ENCODE measurements at regions not wholly inside any gene's neighbourhood (a gene's known extent, or its start where the extent isn't known, plus 50 kb on each side); places are given as distances from the start of the nearest gene placed in this dataset.
A peak's percentile ranks its signal among the peaks of the same experiment; 100 is the strongest.

DNA sequence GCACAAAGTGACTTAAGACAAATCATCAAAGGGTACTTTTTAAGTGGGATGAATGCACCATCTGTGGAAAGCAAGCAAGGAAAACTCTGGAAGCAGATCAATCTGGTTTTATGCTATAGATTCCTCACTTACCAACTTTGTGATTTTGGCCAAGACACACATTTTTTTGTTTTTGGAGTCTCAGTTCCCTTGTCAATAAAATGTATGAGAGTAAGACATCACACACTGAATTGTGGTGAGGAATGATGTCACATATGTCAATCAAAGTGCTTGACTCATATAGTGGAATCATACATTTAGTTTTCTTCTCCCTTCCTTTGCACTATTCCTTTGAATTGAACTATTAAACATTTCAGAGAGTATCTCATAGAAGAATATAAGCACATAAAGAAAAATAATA is 620.5 kb upstream of the CITED2 start:
- Histone ChIP-seq H3K4me3 (ENCODE audit: low read depth in 1 of 5, low read length in 5 of 5) (no peak overlapping the region), H3K9ac (ENCODE audit: low read length in 5 of 5) (no peak overlapping the region), H3K4me1 (ENCODE audit: control insufficient read depth in 5 of 5, insufficient read depth in 5 of 5, low read length in 5 of 5) (peaks cover 0 to 6% (median 3%) of the 10 kb centered on the region in 5 donors), H3K36me3 (ENCODE audit: control insufficient read depth in 5 of 5, insufficient read depth in 5 of 5, low read length in 5 of 5) (no peaks in the 10 kb centered on the region), H3K9me3 (ENCODE audit: control insufficient read depth in 5 of 5, low read length in 5 of 5) (peaks cover 0 to 3% (median 0%) of the 10 kb centered on the region in 5 donors), H3K27ac (ENCODE audit: low read depth, low read length) (no peak overlapping the region), H3K27me3 (ENCODE audit: control insufficient read depth in 5 of 5, insufficient read depth in 4 of 5, low read length in 5 of 5) (no peaks in the 10 kb centered on the region)

DNA sequence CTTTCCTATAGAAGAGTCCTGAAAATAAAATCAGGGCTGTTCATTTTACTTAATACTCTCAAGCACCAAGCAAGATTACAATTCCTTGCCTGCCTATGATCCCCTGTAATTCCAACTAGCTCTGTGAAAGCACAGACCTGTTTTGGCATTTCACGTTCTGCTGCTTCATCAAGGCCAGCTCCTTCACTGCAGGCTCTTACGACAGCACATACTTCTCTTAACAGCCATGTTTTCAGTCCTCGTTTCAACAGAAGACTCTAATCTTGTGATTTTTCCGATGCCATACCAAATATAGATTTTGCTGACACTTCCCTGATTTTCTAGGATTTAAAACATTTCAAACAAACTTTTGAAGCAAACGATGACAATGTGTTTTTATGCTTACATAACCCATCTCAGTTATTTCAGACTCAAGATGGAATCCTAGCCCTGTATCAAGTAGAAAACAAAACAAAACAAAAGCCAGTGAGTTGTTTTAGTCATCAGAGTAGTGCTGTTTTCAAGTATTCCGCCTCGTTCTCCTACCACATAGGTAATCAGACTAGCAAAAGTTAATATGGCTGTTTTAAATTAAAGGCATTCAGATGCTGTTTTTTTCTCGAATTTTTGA is 616.5 kb upstream of the CITED2 start:
- Histone ChIP-seq H3K4me1 (ENCODE audit: control insufficient read depth in 5 of 5, insufficient read depth in 5 of 5, low read length in 5 of 5) (peaks cover 0 to 6% (median 3%) of the 10 kb centered on the region in 5 donors), H3K9ac (ENCODE audit: low read length in 5 of 5) (no peak overlapping the region), H3K27ac (ENCODE audit: low read depth, low read length) (no peak overlapping the region)

DNA sequence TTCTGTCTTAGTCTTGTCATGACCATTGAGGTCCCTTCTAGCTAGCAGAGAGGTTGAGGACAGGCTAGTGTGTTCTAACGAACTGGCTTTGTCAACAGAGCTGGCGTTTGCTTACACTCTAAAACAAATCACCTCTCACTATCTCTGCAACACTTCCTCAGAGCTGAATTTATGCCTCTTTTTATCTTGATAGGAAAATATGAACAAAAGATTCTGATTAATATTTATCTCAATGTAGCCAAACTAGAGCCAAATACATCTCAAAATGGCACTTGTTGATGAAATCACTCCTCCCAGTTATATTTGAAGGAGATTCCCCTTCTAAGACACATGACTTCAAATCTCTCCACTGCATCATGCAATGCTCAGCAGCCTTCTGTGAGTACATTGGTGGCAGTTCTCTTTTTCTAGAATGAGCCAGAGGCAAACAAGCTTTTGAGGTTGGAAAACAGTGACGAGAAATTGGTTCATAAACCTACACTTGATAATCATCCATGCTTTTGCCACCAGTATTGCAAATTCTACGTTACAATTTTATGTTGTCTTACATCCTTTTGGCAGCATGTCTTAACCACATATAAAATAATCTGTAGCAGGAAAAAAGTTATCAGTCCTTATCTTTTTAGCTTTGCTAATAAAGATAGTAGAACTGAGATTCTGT is 615.7 kb upstream of the CITED2 start:
- H3K27ac ChIP-seq (ENCODE audit: low read depth, low read length) = no peak overlapping the region
- peak overlapping the region in 1 of 5 donors; percentile 18 for H3K4me3 ChIP-seq (ENCODE audit: low read depth in 1 of 5, low read length in 5 of 5)
- H3K36me3 ChIP-seq (ENCODE audit: control insufficient read depth in 5 of 5, insufficient read depth in 5 of 5, low read length in 5 of 5) = no peaks in the 10 kb centered on the region
- H3K27me3 ChIP-seq (ENCODE audit: control insufficient read depth in 5 of 5, insufficient read depth in 4 of 5, low read length in 5 of 5) = no peaks in the 10 kb centered on the region
- peaks cover 0 to 3% (median 0%) of the 10 kb centered on the region in 5 donors for H3K9me3 ChIP-seq (ENCODE audit: control insufficient read depth in 5 of 5, low read length in 5 of 5)
- no peak overlapping the region for H3K9ac ChIP-seq (ENCODE audit: low read length in 5 of 5)
- H3K4me1 ChIP-seq (ENCODE audit: control insufficient read depth in 5 of 5, insufficient read depth in 5 of 5, low read length in 5 of 5) = peaks cover 0 to 6% (median 3%) of the 10 kb centered on the region in 5 donors

More for the DNA sequence above, 616.5 kb upstream of the CITED2 start:
- no peaks in the 10 kb centered on the region for H3K36me3 ChIP-seq (ENCODE audit: control insufficient read depth in 5 of 5, insufficient read depth in 5 of 5, low read length in 5 of 5)
- peaks cover 0 to 3% (median 0%) of the 10 kb centered on the region in 5 donors for H3K9me3 ChIP-seq (ENCODE audit: control insufficient read depth in 5 of 5, low read length in 5 of 5)
- H3K4me3 ChIP-seq (ENCODE audit: low read depth in 1 of 5, low read length in 5 of 5) = peak overlapping the region in 2 of 5 donors; percentile 17 to 18
- no peaks in the 10 kb centered on the region for H3K27me3 ChIP-seq (ENCODE audit: control insufficient read depth in 5 of 5, insufficient read depth in 4 of 5, low read length in 5 of 5)

DNA sequence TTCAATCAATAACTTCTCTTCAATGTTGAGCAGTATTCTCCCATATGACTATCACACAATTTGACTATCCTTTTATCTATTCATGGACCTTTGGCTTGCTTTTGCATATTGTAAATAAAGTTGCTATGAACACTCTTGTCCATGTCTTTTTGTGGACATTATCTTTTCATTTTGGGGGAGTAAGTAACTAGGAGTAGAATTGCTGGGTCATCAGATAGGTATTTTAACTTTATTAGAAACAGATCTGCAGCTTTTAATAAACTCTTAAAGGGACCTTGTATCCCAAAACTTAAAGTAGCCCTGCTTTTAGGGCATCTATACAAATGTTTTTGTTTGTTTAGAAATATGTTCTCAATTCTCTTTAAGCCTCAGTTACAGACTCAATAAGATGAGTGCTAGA is 614.2 kb upstream of the CITED2 start:
- H3K27me3 ChIP-seq (ENCODE audit: control insufficient read depth in 5 of 5, insufficient read depth in 4 of 5, low read length in 5 of 5) = no peaks in the 10 kb centered on the region
- H3K27ac ChIP-seq (ENCODE audit: low read depth, low read length) = no peak overlapping the region
- no peak overlapping the region for H3K4me3 ChIP-seq (ENCODE audit: low read depth in 1 of 5, low read length in 5 of 5)
- H3K4me1 ChIP-seq (ENCODE audit: control insufficient read depth in 5 of 5, insufficient read depth in 5 of 5, low read length in 5 of 5) = peaks cover 0 to 8% (median 6%) of the 10 kb centered on the region in 5 donors
- H3K9me3 ChIP-seq (ENCODE audit: control insufficient read depth in 5 of 5, low read length in 5 of 5) = no peaks in the 10 kb centered on the region
- H3K9ac ChIP-seq (ENCODE audit: low read length in 5 of 5) = no peak overlapping the region
- H3K36me3 ChIP-seq (ENCODE audit: control insufficient read depth in 5 of 5, insufficient read depth in 5 of 5, low read length in 5 of 5) = no peaks in the 10 kb centered on the region

DNA sequence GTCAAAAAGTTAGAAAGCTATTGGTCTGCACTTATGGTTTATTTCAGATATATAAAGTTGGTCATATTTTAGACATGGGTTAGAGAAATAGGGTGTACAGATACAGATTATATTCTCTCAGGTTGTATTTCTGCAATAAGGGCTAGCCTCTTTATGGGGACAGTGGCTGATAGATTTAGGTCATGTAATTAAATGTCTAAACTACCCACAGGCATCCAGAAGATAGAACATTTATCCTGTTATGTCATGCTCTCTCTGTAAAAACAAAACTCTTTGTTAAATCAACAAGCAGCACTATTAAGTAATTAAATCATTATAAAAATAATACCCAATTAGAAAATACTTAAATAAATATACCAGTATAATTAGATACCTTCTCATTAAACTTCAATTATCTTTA is 612.6 kb upstream of the CITED2 start:
- no peaks in the 10 kb centered on the region for H3K9me3 ChIP-seq (ENCODE audit: control insufficient read depth in 5 of 5, low read length in 5 of 5)
- no peak overlapping the region for H3K9ac ChIP-seq (ENCODE audit: low read length in 5 of 5)
- H3K27ac ChIP-seq (ENCODE audit: low read depth, low read length) = no peak overlapping the region
- H3K36me3 ChIP-seq (ENCODE audit: control insufficient read depth in 5 of 5, insufficient read depth in 5 of 5, low read length in 5 of 5) = no peaks in the 10 kb centered on the region
- H3K27me3 ChIP-seq (ENCODE audit: control insufficient read depth in 5 of 5, insufficient read depth in 4 of 5, low read length in 5 of 5) = no peaks in the 10 kb centered on the region
- peaks cover 3 to 23% (median 20%) of the 10 kb centered on the region in 5 donors for H3K4me1 ChIP-seq (ENCODE audit: control insufficient read depth in 5 of 5, insufficient read depth in 5 of 5, low read length in 5 of 5)
- H3K4me3 ChIP-seq (ENCODE audit: low read depth in 1 of 5, low read length in 5 of 5) = no peak overlapping the region

DNA sequence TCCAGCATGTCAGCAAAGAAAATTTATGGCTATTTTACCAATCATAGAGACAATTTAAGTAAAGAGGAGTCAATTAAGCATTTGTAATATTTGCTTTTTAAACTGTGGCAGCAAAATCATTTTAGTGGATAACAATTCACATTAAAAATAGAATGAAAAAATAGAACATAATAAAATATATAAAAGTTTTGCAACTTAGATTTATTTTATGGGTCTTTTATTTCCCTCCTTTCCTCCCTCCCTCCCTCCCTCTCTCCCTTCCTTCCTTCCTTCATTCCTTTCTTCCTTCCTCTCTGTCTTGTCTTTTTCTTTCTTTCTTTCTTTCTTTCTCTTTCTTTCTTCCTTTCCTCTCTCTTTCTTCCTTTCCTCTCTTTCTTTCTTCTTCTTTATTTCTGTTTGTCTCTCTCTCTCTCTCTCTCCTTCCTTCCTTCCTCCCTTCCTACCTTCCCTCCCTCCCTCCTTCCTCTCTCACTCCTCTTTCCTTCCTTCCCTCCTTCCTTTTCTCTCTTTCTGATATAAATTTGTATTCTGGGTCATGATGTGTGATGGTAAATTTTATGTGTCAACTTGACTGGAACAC is 610.9 kb upstream of the CITED2 start:
- peaks cover 3 to 33% (median 24%) of the 10 kb centered on the region in 5 donors for H3K4me1 ChIP-seq (ENCODE audit: control insufficient read depth in 5 of 5, insufficient read depth in 5 of 5, low read length in 5 of 5)
- no peak overlapping the region for H3K27ac ChIP-seq (ENCODE audit: low read depth, low read length)

DNA sequence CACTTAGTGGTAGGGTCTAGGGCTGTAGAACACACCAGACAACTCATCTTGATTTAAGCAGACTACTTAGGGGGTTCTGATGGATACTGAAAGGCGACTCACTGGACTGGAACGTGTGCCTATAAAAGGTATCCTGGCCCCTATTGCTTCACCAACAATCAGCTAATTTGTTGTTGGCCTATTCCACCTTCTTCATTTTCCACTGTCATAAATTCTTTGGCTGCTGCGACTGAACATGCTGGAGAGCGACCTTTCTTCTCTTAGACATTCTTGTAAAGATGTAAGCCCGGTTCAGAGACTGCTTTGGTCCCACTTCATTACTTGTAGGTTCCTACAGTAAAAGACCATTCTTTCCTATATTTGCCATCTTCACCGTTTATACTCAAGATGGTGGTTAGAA is 609.9 kb upstream of the CITED2 start:
- no peaks in the 10 kb centered on the region for H3K9me3 ChIP-seq (ENCODE audit: control insufficient read depth in 5 of 5, low read length in 5 of 5)
- peaks cover 3 to 33% (median 24%) of the 10 kb centered on the region in 5 donors for H3K4me1 ChIP-seq (ENCODE audit: control insufficient read depth in 5 of 5, insufficient read depth in 5 of 5, low read length in 5 of 5)
- no peak overlapping the region for H3K4me3 ChIP-seq (ENCODE audit: low read depth in 1 of 5, low read length in 5 of 5)

More for the DNA sequence above, 610.9 kb upstream of the CITED2 start:
- no peaks in the 10 kb centered on the region for H3K27me3 ChIP-seq (ENCODE audit: control insufficient read depth in 5 of 5, insufficient read depth in 4 of 5, low read length in 5 of 5)
- no peaks in the 10 kb centered on the region for H3K9me3 ChIP-seq (ENCODE audit: control insufficient read depth in 5 of 5, low read length in 5 of 5)
- no peak overlapping the region for H3K4me3 ChIP-seq (ENCODE audit: low read depth in 1 of 5, low read length in 5 of 5)
- H3K9ac ChIP-seq (ENCODE audit: low read length in 5 of 5) = no peak overlapping the region
- no peaks in the 10 kb centered on the region for H3K36me3 ChIP-seq (ENCODE audit: control insufficient read depth in 5 of 5, insufficient read depth in 5 of 5, low read length in 5 of 5)

DNA sequence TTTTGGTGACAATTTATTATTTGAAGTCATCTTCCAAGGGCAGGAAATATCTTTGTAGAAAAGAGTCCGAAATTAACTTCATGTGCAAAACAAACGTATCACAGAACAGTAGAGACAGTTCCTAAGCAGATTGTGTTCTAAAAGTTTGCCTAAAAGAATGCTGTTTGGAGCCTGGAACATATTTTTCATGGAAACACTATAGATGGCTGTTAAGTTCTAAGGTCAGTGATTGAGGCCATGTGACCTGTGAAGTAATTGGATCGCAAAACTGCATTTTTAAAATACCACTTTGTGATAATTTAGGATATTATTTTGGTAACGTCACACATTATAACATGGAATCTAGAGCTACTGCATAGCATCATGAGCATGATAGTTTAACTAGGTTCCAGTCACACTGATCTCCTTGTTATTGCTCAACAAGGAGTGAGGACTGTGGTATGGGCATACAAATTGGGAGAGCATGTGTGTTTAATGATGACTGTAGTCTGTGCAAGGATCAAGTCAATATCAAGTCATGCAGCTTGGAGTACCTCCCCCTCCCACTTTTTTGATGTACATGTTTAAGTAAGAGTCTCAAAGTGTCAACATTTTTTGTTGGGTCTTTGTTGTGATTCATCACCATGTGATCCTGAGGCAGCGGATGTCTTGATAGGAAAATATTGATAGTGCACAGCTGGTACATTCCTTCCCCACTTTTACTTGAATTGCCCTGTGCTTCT is 609.3 kb upstream of the CITED2 start:
- no peak overlapping the region for H3K4me3 ChIP-seq (ENCODE audit: low read depth in 1 of 5, low read length in 5 of 5)

More for the DNA sequence above, 609.9 kb upstream of the CITED2 start:
- no peak overlapping the region for H3K27ac ChIP-seq (ENCODE audit: low read depth, low read length)
- H3K36me3 ChIP-seq (ENCODE audit: control insufficient read depth in 5 of 5, insufficient read depth in 5 of 5, low read length in 5 of 5) = no peaks in the 10 kb centered on the region
- H3K27me3 ChIP-seq (ENCODE audit: control insufficient read depth in 5 of 5, insufficient read depth in 4 of 5, low read length in 5 of 5) = no peaks in the 10 kb centered on the region
- no peak overlapping the region for H3K9ac ChIP-seq (ENCODE audit: low read length in 5 of 5)

DNA sequence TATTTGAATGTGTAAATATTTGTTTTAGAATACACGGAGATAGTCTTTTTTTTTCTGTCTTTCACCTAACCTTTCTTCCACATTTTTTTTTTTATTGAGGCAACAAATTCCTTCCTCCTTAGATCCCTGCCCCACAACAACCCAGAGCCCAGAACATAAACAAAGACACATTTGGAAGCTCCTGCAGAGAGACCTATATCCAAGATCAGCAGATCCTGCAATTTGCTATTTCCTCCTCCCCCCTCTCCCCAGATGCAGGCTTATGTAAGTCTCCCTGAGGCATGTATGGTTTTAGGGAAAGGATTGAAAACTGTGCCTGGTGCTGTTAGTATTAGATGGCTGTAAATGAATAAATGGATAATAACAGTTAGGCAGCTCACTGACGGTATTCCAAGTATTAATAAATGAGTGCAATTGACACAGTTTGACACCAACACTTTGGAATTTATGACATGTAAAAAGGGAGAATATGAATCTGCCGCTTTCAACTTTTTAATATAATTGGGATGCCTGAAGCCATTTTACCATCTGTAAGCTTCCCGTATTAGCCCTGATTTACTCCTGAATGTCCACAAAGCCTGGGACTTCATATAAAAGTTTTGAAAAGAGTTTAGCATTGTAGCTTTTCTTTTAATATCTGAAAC is 608.3 kb upstream of the CITED2 start:
- peak overlapping the region; percentile 74 for H3K27ac ChIP-seq (ENCODE audit: low read depth, low read length)
- H3K9me3 ChIP-seq (ENCODE audit: control insufficient read depth in 5 of 5, low read length in 5 of 5) = no peaks in the 10 kb centered on the region
- no peaks in the 10 kb centered on the region for H3K27me3 ChIP-seq (ENCODE audit: control insufficient read depth in 5 of 5, insufficient read depth in 4 of 5, low read length in 5 of 5)
- H3K4me1 ChIP-seq (ENCODE audit: control insufficient read depth in 5 of 5, insufficient read depth in 5 of 5, low read length in 5 of 5) = peaks cover 3 to 33% (median 24%) of the 10 kb centered on the region in 5 donors
- H3K9ac ChIP-seq (ENCODE audit: low read length in 5 of 5) = peak overlapping the region in 2 of 5 donors; percentile 15 to 59
- H3K36me3 ChIP-seq (ENCODE audit: control insufficient read depth in 5 of 5, insufficient read depth in 5 of 5, low read length in 5 of 5) = no peaks in the 10 kb centered on the region
- H3K4me3 ChIP-seq (ENCODE audit: low read depth in 1 of 5, low read length in 5 of 5) = peak overlapping the region in 2 of 5 donors; percentile 16 to 45

More for the DNA sequence above, 609.3 kb upstream of the CITED2 start:
- Histone ChIP-seq H3K9me3 (ENCODE audit: control insufficient read depth in 5 of 5, low read length in 5 of 5) (no peaks in the 10 kb centered on the region), H3K4me1 (ENCODE audit: control insufficient read depth in 5 of 5, insufficient read depth in 5 of 5, low read length in 5 of 5) (peaks cover 3 to 33% (median 24%) of the 10 kb centered on the region in 5 donors), H3K27ac (ENCODE audit: low read depth, low read length) (peak overlapping the region; percentile 74), H3K9ac (ENCODE audit: low read length in 5 of 5) (peak overlapping the region in 1 of 5 donors; percentile 59), H3K36me3 (ENCODE audit: control insufficient read depth in 5 of 5, insufficient read depth in 5 of 5, low read length in 5 of 5) (no peaks in the 10 kb centered on the region), H3K27me3 (ENCODE audit: control insufficient read depth in 5 of 5, insufficient read depth in 4 of 5, low read length in 5 of 5) (no peaks in the 10 kb centered on the region)
